Spleen (tissue), 11 donors: ENCODE measurements at regions not wholly inside any gene's neighbourhood (a gene's known extent, or its start where the extent isn't known, plus 50 kb on each side); places are given as distances from the start of the nearest gene placed in this dataset.

Experiments
- DNase-seq: peaks from one replicate; pipeline ENCODE4 v3.0.0-alpha.2; 2020
- H3K27ac ChIP-seq, 8 donors: fragments of 200-600 bp; sonication (generic) in 7 of 8; 1 replicate in 4 of 8; 2 replicates in 4 of 8; pipeline versions ENCODE4 v1.5.0 to v1.8.0; 2016 to 2021; ENCODE audit warnings: inconsistent platforms in 4 of 8, mild to moderate bottlenecking in 4 of 8, moderate library complexity in 1 of 8
- H3K27me3 ChIP-seq, 7 donors: fragments of 200-600 bp; sonication (generic) in 6 of 7; replicated peaks in 1 of 7; 1 replicate in 4 of 7; 2 replicates in 3 of 7; pipeline versions ENCODE4 v1.5.0 to v1.8.0; 2016 to 2021; ENCODE audit warnings: inconsistent platforms in 3 of 7, mild to moderate bottlenecking in 1 of 7
- H3K36me3 ChIP-seq, 6 donors: fragments of 200-600 bp; sonication (generic) in 5 of 6; 1 replicate in 4 of 6; 2 replicates in 2 of 6; pipeline versions ENCODE4 v1.5.0 to v1.8.0; 2016 to 2021; ENCODE audit warnings: inconsistent platforms in 2 of 6
- H3K4me1 ChIP-seq, 6 donors: fragments of 200-600 bp; sonication (generic) in 5 of 6; 1 replicate in 3 of 6; 2 replicates in 3 of 6; pipeline versions ENCODE4 v1.5.0 to v1.8.0; 2016 to 2021; ENCODE audit warnings: inconsistent platforms in 3 of 6
- H3K4me3 ChIP-seq, 8 donors: fragments of 200-600 bp; sonication (generic) in 7 of 8; 1 replicate in 4 of 8; 2 replicates in 4 of 8; pipeline versions ENCODE4 v1.5.0 to v1.8.0; 2016 to 2021; ENCODE audit warnings: inconsistent platforms in 4 of 8, mild to moderate bottlenecking in 4 of 8, moderate library complexity in 2 of 8
- H3K9me3 ChIP-seq, 8 donors: fragments of 200-600 bp; sonication (generic) in 7 of 8; 1 replicate in 4 of 8; 2 replicates in 4 of 8; pipeline versions ENCODE4 v1.5.0 to v1.8.0; 2016 to 2021; ENCODE audit warnings: inconsistent platforms in 4 of 8
- CTCF ChIP-seq, 11 experiments: fragments of 200-600 bp in 7 of 11; fragments of 450-650 bp in 4 of 11; sonication (generic) in 4 of 11; IDR thresholded peaks in 8 of 11; conservative IDR thresholded peaks in 3 of 11; 1 replicate in 7 of 11; 2 replicates in 4 of 11; pipeline versions ENCODE4 v1.4.0 to v1.8.0; 2016 to 2021; ENCODE audit warnings: antibody characterized with exemption in 11 of 11, inconsistent platforms in 4 of 11, mild to moderate bottlenecking in 1 of 11
- POLR2A ChIP-seq, 3 donors: fragments of 450-650 bp; IDR thresholded peaks; one replicate each; pipeline ENCODE4 v1.5.1; 2017; ENCODE audit warnings: antibody characterized with exemption in 3 of 3, mild to moderate bottlenecking in 1 of 3
- POLR2AphosphoS5 ChIP-seq, 3 donors: sonication (generic); formaldehyde crosslinking; IDR thresholded peaks; one replicate each; pipeline ENCODE4 v1.5.1; 2017; ENCODE audit warnings: antibody characterized with exemption in 3 of 3
- whole genome bisulfite sequencing, 5 donors: extraction: QIAGEN DNeasy Blood & Tissue Kit in 3 of 5; methylation state at CpG; one replicate each; pipeline versions ENCODE4 v1.1.5 to v1.1.7; 2013 to 2018; 5-methylcytosine and 5-hydroxymethylcytosine counted together
- intact Hi-C: fragments of 100-400 bp; cut with DNase I; formaldehyde crosslinking; loops from one replicate; pipeline ENCODE4 v1.15.0; 2023; ENCODE audit warnings: low total_unique reads
- donor health status: healthy with polysubstance abuse.
- donor health status: DM: no; HTN: no; CAD: no; lungs with moderate emphysema.
- donor health status: DM: no; HTN: no; CAD: no.
- donor health status: Bipolar disorder and iron deficiency.
- donor health status: healthy.
- donor health status: DM: no; HTN: no; CAD: no.
- donor health status: DM: yes; HTN: yes; CAD: no.

DNA sequence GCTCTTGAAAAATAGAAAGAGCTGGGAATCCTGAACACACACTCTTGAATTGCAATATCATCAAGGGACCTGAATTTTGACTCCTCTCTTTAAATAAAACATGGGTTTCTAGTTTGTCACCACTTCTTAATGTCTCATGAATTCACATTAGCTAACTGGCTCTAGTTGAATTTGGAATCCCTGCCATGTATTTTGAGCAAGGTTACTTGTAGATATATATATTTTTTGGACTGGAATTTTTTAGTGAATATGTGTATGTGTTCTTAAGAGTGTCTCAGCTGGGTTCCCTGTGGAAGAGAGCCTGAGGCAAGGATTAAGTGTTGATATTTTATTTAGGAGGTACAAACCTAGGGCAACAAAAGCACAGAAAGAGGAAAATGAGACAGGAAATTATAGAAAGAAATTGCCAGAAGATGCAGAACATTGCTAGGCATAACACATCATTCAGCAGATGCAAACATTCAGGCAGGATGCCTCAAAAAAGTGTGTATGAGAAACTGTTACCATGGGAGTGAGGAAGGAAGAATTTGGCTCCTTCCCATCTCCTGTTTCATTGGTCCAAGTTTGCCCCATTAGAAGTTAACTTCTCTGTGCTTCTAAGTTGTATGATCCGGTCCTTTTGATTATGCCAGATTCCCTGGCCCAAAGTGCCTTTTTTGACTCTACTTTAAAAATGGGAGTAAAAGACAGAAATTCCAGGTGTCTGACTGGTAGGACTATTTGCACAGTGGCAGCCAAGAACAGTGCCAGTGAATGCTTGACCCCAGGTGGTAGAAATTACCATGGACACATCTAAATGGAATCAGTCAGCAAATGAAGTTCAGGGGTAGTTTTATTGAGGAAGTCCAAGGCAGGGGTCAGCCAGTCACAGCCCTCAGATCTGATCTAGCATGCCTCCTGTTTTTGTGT lies 253.7 kb upstream of the TGFBR2 start:
- H3K9me3 ChIP-seq: no peaks in the 10 kb centered on the region
- H3K27me3 ChIP-seq: no peaks in the 10 kb centered on the region
- no peak overlapping the region for H3K4me3 ChIP-seq
- peaks cover 19 to 69% (median 34%) of the 10 kb centered on the region in 6 donors for H3K4me1 ChIP-seq
- DNase-seq: no peak
- intact Hi-C loops: no loop called here
- 85 to 100% (median 96%) methylated on average over 1 of the region's 1 CpG for WGBS, 5 donors
- TF ChIP-seq CTCF (IDR thresholded peaks at IDR 0.05 in 8 of 11, conservative IDR thresholded peaks at IDR 0.05 in 3 of 11) (no peak), POLR2AphosphoS5 (IDR thresholded peaks at IDR 0.05) (no peak), POLR2A (IDR thresholded peaks at IDR 0.05) (no peak)
- no peaks in the 10 kb centered on the region for H3K36me3 ChIP-seq
- H3K27ac ChIP-seq: no peak overlapping the region

GRCh38 chr3:30353711-30354467 lies 252.5 kb upstream of the TGFBR2 start:
- Histone ChIP-seq H3K4me1 (peaks cover 19 to 57% (median 34%) of the 10 kb centered on the region in 6 donors), H3K9me3 (no peaks in the 10 kb centered on the region), H3K36me3 (no peaks in the 10 kb centered on the region), H3K27me3 (no peaks in the 10 kb centered on the region), H3K4me3 (no peak overlapping the region), H3K27ac (peak overlapping the region in 5 of 8 donors; percentile 7 to 79 (median 55))
- intact Hi-C loops: no loop called here
- DNase-seq: peak; percentile 39
- peak in 1 of 3 donors; percentile 79 for TF ChIP-seq POLR2AphosphoS5 (IDR thresholded peaks at IDR 0.05)
- no peak for TF ChIP-seq CTCF (IDR thresholded peaks at IDR 0.05 in 8 of 11, conservative IDR thresholded peaks at IDR 0.05 in 3 of 11)
- no peak for TF ChIP-seq POLR2A (IDR thresholded peaks at IDR 0.05)
- WGBS, 5 donors: 29 to 40% (median 31%) methylated on average over 1 of the region's 1 CpG

- H3K4me1 ChIP-seq: peaks cover 19 to 51% (median 32%) of the 10 kb centered on the region in 6 donors
- intact Hi-C loops: no loop called here
- peak; percentile 66 for DNase-seq
Measured at GRCh38 chr3:30354513-30354912, 251.9 kb upstream of the TGFBR2 start.

More at GRCh38 chr3:30354513-30354912, 251.9 kb upstream of the TGFBR2 start:
- no peaks in the 10 kb centered on the region for H3K9me3 ChIP-seq
- no peak overlapping the region for H3K4me3 ChIP-seq
- WGBS, 5 donors: 46 to 89% (median 73%) methylated on average over 1 of the region's 1 CpG
- H3K27ac ChIP-seq: peak overlapping the region in 5 of 8 donors; percentile 7 to 79 (median 55)
- no peaks in the 10 kb centered on the region for H3K36me3 ChIP-seq
- no peaks in the 10 kb centered on the region for H3K27me3 ChIP-seq
- no peak for TF ChIP-seq CTCF (IDR thresholded peaks at IDR 0.05 in 8 of 11, conservative IDR thresholded peaks at IDR 0.05 in 3 of 11)
- TF ChIP-seq POLR2AphosphoS5 (IDR thresholded peaks at IDR 0.05): no peak
- TF ChIP-seq POLR2A (IDR thresholded peaks at IDR 0.05): no peak
